Heart left ventricle (tissue), 16 donors: ENCODE measurements at regions not wholly inside any gene's neighbourhood (a gene's known extent, or its start where the extent isn't known, plus 50 kb on each side); places are given as distances from the start of the nearest gene placed in this dataset.

Source experiments
- ATAC-seq, 4 donors: fragments of 200-7000 bp; cut with Tn5 transposase; one replicate each; pipeline ENCODE4 v1.9.1; 2020 to 2022; ENCODE audit warnings: moderate library complexity in 4 of 4, mild to moderate bottlenecking in 3 of 4, moderate number of reproducible peaks in 1 of 4
- DNase-seq, 5 donors: peaks; one replicate each; pipeline ENCODE4 v3.0.0-alpha.2; 2020
- H3K27ac ChIP-seq, 12 donors: fragments of 200-600 bp; sonication (generic) in 4 of 12; one replicate each; pipeline versions ENCODE4 v1.5.0 to v1.8.0; 2016 to 2022; ENCODE audit warnings: mild to moderate bottlenecking in 2 of 12
- H3K27me3 ChIP-seq, 9 donors: fragments of 200-600 bp; sonication (generic) in 2 of 9; one replicate each; pipeline versions ENCODE4 v1.5.1 to v1.8.0; 2016 to 2022; ENCODE audit warnings: mild to moderate bottlenecking in 3 of 9
- H3K36me3 ChIP-seq, 9 donors: fragments of 200-600 bp; sonication (generic) in 2 of 9; one replicate each; pipeline versions ENCODE4 v1.5.0 to v1.8.0; 2018 to 2022; ENCODE audit warnings: mild to moderate bottlenecking in 2 of 9
- H3K4me1 ChIP-seq, 12 donors: fragments of 200-600 bp; sonication (generic) in 4 of 12; one replicate each; pipeline versions ENCODE4 v1.5.0 to v1.8.0; 2016 to 2022; ENCODE audit warnings: mild to moderate bottlenecking in 3 of 12
- H3K4me3 ChIP-seq, 12 donors: fragments of 200-600 bp; sonication (generic) in 4 of 12; one replicate each; pipeline versions ENCODE4 v1.5.0 to v1.8.0; 2017 to 2022; ENCODE audit warnings: mild to moderate bottlenecking in 9 of 12, moderate library complexity in 4 of 12
- H3K9me3 ChIP-seq, 12 donors: fragments of 200-600 bp; sonication (generic) in 4 of 12; one replicate each; pipeline versions ENCODE4 v1.5.0 to v1.8.0; 2016 to 2022; ENCODE audit warnings: mild to moderate bottlenecking in 1 of 12
- POLR2A ChIP-seq, 2 donors: fragments of 450-650 bp; IDR thresholded peaks; one replicate each; pipeline ENCODE4 v1.6.1; 2017; ENCODE audit warnings: antibody characterized with exemption in 2 of 2, mild to moderate bottlenecking in 2 of 2, moderate library complexity in 2 of 2
- WGBS, 4 donors: extraction: QIAGEN DNeasy Blood & Tissue Kit in 2 of 4; methylation state at CpG; one replicate each; pipeline versions ENCODE4 v1.1.5 to v1.1.7; 2013 to 2018; 5-methylcytosine and 5-hydroxymethylcytosine counted together
- intact Hi-C, 10 donors: fragments of 100-400 bp; cut with DNase I; formaldehyde crosslinking; loops; one replicate each; pipeline versions ENCODE4 v1.11.1 to v1.14.2; 2022
- TF ChIP-seq, protein P1 (sequence below), 12 donors: fragments of 200-600 bp; sonication (generic) in 4 of 12; IDR thresholded peaks; one replicate each; pipeline versions ENCODE4 v1.5.0 to v1.8.0; 2018 to 2022; ENCODE audit warnings: antibody characterized with exemption in 12 of 12, mild to moderate bottlenecking in 5 of 12
- donor health status: ischemic (EF 13 %, LVEDD 7.1; RV severe dilation, severe dysfunction).
- donor health status: healthy with polysubstance abuse.
- donor health status: DM: no; HTN: yes; CAD: no.
- donor health status: DM: no; HTN: no; CAD: no.
- donor health status: ischemic (EF 25% LVEDD 6.9; RV normal size, moderate dysfunction).
- donor health status: ischemic (EF 25% LVEDD 5.7; RV mildly dilated, moderate dysfunction).
- donor health status: healthy.
- donor health status: DM: yes; HTN: yes; CAD: no.
- donor health status: ischemic (EF 35%, LVEDD 5.7; RV mildly dilated, moderate dysfunction).
- donor health status: nonischemic (EF 11% LVEDD 7.7; RV severe dilation, severe dysfunction).
- donor health status: DM: yes; HTN: yes; CAD: no.
- donor health status: PGD.
- donor health status: ischemic (EF 29% LVEDD 5.4; RV normal size, mild dysfunction).
- donor health status: nonischemic (EF 23%, LVEDD 6.1; RV moderate dilation, normal function).

DNA sequence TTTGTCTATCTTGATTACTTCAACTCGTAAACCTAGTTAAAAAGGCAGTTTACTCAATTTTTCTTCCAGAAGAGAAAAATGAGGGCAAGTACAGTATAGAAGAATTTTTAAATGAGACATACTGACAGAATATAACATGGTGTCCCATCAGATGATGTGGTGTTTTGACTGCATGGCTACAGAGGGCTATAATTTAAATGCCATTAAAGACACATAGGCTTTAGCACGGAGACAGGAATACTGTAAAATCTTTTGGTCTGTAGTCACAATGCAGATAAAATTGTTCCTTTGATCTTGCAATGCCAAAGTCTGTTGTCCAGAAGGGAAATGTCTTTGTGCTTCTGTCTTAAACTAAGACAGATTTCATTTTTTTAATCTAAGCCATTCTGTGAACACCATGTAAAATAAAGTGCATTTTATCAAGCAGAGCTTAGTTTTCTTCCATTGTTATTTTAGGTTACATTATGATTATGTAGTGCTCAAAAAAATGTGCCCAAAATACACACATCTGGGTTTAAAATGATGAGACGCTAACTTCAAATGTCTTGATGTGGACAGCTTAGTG, 249.6 kb downstream of the PTPRC start:
- intact Hi-C loops: no loop called here
- H3K27ac ChIP-seq: no peak overlapping the region

DNA sequence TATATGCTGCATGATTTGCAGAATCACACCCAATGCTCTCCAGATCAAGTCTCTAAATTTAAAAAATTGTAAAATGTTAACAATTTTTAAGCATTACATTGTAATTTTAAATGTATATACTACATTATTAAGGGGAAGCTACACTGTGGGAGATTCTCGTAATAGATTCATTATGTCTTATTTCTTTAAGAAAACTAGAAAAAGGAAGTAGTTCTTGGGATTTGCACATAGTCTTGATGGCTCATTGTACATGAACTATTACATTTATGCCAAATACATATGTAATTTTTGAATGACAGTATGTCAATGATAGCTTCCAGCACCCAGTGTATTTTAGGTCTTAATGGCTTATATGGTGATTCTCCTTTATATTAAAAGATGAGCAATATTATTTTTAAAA, 250.3 kb downstream of the PTPRC start:
- H3K36me3 ChIP-seq: no peaks in the 10 kb centered on the region
- 88 to 94% (median 93%) methylated on average over 1 of the region's 1 CpG for WGBS, 4 donors
- peaks cover 0 to 33% (median 13%) of the 10 kb centered on the region in 12 donors for H3K4me1 ChIP-seq
- no peak for TF ChIP-seq POLR2A (IDR thresholded peaks at IDR 0.05)
- TF ChIP-seq, protein P1, sequence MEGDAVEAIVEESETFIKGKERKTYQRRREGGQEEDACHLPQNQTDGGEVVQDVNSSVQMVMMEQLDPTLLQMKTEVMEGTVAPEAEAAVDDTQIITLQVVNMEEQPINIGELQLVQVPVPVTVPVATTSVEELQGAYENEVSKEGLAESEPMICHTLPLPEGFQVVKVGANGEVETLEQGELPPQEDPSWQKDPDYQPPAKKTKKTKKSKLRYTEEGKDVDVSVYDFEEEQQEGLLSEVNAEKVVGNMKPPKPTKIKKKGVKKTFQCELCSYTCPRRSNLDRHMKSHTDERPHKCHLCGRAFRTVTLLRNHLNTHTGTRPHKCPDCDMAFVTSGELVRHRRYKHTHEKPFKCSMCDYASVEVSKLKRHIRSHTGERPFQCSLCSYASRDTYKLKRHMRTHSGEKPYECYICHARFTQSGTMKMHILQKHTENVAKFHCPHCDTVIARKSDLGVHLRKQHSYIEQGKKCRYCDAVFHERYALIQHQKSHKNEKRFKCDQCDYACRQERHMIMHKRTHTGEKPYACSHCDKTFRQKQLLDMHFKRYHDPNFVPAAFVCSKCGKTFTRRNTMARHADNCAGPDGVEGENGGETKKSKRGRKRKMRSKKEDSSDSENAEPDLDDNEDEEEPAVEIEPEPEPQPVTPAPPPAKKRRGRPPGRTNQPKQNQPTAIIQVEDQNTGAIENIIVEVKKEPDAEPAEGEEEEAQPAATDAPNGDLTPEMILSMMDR (IDR thresholded peaks at IDR 0.05): no peak
- no peaks in the 10 kb centered on the region for H3K27me3 ChIP-seq
- intact Hi-C loops: no loop called here
- H3K9me3 ChIP-seq: no peaks in the 10 kb centered on the region
- no peak for ATAC-seq
- DNase-seq: no peak
- no peak overlapping the region for H3K4me3 ChIP-seq
- no peak overlapping the region for H3K27ac ChIP-seq

More for the DNA sequence above, 249.6 kb downstream of the PTPRC start:
- Histone ChIP-seq H3K9me3 (no peaks in the 10 kb centered on the region), H3K27me3 (no peaks in the 10 kb centered on the region), H3K4me1 (peaks cover 0 to 33% (median 13%) of the 10 kb centered on the region in 12 donors), H3K4me3 (no peak overlapping the region), H3K36me3 (no peaks in the 10 kb centered on the region)
- 85 to 92% (median 89%) methylated on average over 3 of the region's 3 CpGs for WGBS, 4 donors
- no peak for TF ChIP-seq POLR2A (IDR thresholded peaks at IDR 0.05)
- TF ChIP-seq, protein P1 (IDR thresholded peaks at IDR 0.05): no peak
- ATAC-seq (no peak), DNase-seq (no peak)

DNA sequence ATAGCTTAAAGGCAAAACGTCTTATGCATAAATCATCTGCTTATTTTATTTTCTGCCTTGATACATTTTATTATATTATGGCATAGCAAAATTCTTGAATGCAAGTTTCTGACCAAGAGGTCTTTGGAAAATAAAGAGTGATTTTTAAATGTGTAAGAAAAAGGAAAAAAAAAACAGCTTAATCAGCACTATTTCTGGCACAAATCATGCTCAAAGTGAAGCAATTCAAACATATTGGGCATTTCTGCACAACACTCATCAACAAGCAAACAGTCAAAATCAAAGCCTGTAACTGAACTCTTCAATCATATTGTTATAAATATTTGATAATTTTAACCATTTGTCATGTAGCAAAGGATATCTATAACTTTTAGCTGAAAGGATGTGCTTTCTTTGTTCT, 250.9 kb downstream of the PTPRC start:
- WGBS, 4 donors: 81 to 89% (median 83%) methylated on average over 1 of the region's 1 CpG
- intact Hi-C loops: loop anchor here in 1 of 10 donors (5.0 kb wide), 1 partner anchor 43 kb away; no protein-coding TSS in a partner anchor
- no peak for TF ChIP-seq POLR2A (IDR thresholded peaks at IDR 0.05)
- TF ChIP-seq, protein P1 (IDR thresholded peaks at IDR 0.05): no peak
- no peaks in the 10 kb centered on the region for H3K9me3 ChIP-seq
- H3K27me3 ChIP-seq: no peaks in the 10 kb centered on the region
- no peak overlapping the region for H3K4me3 ChIP-seq
- no peak for ATAC-seq
- peaks cover 0 to 33% (median 13%) of the 10 kb centered on the region in 12 donors for H3K4me1 ChIP-seq
- no peak for DNase-seq
- no peaks in the 10 kb centered on the region for H3K36me3 ChIP-seq
- no peak overlapping the region for H3K27ac ChIP-seq

GRCh38 chr1:198890214-198890930, 251.5 kb downstream of the PTPRC start:
- Histone ChIP-seq H3K4me1 (peaks cover 0 to 33% (median 13%) of the 10 kb centered on the region in 12 donors), H3K9me3 (no peaks in the 10 kb centered on the region), H3K4me3 (no peak overlapping the region), H3K27ac (no peak overlapping the region), H3K36me3 (no peaks in the 10 kb centered on the region), H3K27me3 (no peaks in the 10 kb centered on the region)
- ATAC-seq (no peak), DNase-seq (no peak)
- intact Hi-C loops: loop anchor here in 1 of 10 donors (5.0 kb wide), 1 partner anchor 42 kb away; no protein-coding TSS in a partner anchor
- WGBS, 4 donors: 72 to 83% (median 74%) methylated on average over 4 of the region's 4 CpGs
- TF ChIP-seq, protein P1 (IDR thresholded peaks at IDR 0.05): no peak
- no peak for TF ChIP-seq POLR2A (IDR thresholded peaks at IDR 0.05)
